Caco-2 (cell line): ENCODE measurements at regions not wholly inside any gene's neighbourhood (a gene's known extent, or its start where the extent isn't known, plus 50 kb on each side); places are given as distances from the start of the nearest gene placed in this dataset.
"Not testable (repeated sequence)": the region's sequence is repeated elsewhere in the genome, so short reads cannot be mapped to it uniquely, and the experiment has no call there.

Source experiments
- BruUV-seq: library from RNA; stranded (reverse); fragments of 400-500 nt; replicated peaks from 2 replicates; lab custom pipeline; 2021; lab: Mats Ljungman, UMichigan
- CTCF ChIA-PET: fragments of 300-600 bp; sonication (Branson Sonifier 250); formaldehyde crosslinking; loops from one replicate; lab custom pipeline; 2022; ENCODE audit warnings: antibody characterized with exemption; lab: Charles Lee
- POLR2A ChIA-PET: fragments of 300-600 bp; sonication (Branson Sonifier 250); formaldehyde crosslinking; loops from one replicate; lab custom pipeline; 2022; ENCODE audit warnings: antibody characterized with exemption; lab: Charles Lee
- DNase-seq, 2 experiments: peaks; one replicate each; pipeline versions ENCODE4 v3.0.0 to v3.0.0-alpha.2; 2020 to 2022
- H3K27me3 ChIP-seq: replicated peaks from 2 replicates; pipeline ENCODE4 v1.6.0; 2011; ENCODE audit warnings: low read length; ENCODE audit not compliant: control insufficient read depth, insufficient read depth
- H3K36me3 ChIP-seq: 2 replicates; pipeline ENCODE4 v1.5.1; 2011; ENCODE audit warnings: low read length; ENCODE audit not compliant: control insufficient read depth, insufficient read depth
- H3K4me1 ChIP-seq: fragments of 250-450 bp; sonication (Bioruptor Pico); 2 replicates; pipeline ENCODE4 v1.5.1; 2020; ENCODE audit warnings: mild to moderate bottlenecking
- H3K4me3 ChIP-seq: 2 replicates; pipeline ENCODE4 v1.5.1; 2011; ENCODE audit warnings: low read depth, mild to moderate bottlenecking, control low read depth, low read length
- H3K9me3 ChIP-seq: fragments of 250-450 bp; sonication (Bioruptor Pico); 2 replicates; pipeline ENCODE4 v1.5.1; 2020; ENCODE audit warnings: mild to moderate bottlenecking, moderate library complexity
- H3K27ac Mint-ChIP-seq: one replicate; pipeline ENCODE4 v1.8.0; 2022; ENCODE audit warnings: mixed read lengths; ENCODE audit not compliant: unreplicated experiment
- H3K27me3 Mint-ChIP-seq: one replicate; pipeline ENCODE4 v1.8.0; 2022; ENCODE audit warnings: mixed read lengths; ENCODE audit not compliant: insufficient read depth, unreplicated experiment
- H3K36me3 Mint-ChIP-seq: one replicate; pipeline ENCODE4 v1.8.0; 2022; ENCODE audit warnings: mild to moderate bottlenecking, mixed read lengths; ENCODE audit not compliant: insufficient read depth, unreplicated experiment
- H3K4me1 Mint-ChIP-seq: one replicate; pipeline ENCODE4 v1.8.0; 2022; ENCODE audit warnings: low read depth, mixed read lengths; ENCODE audit not compliant: unreplicated experiment
- H3K4me3 Mint-ChIP-seq: one replicate; pipeline ENCODE4 v1.8.0; 2022; ENCODE audit warnings: mild to moderate bottlenecking, moderate library complexity, mixed read lengths; ENCODE audit not compliant: unreplicated experiment
- H3K9me3 Mint-ChIP-seq: one replicate; pipeline ENCODE4 v1.8.0; 2022; ENCODE audit warnings: mixed read lengths; ENCODE audit not compliant: unreplicated experiment
- intact Hi-C: fragments of 100-400 bp; cut with micrococcal nuclease; formaldehyde crosslinking; loops from one replicate; pipeline ENCODE4 v1.10.0; 2022; ENCODE audit not compliant: unreplicated experiment
- TF ChIP-seq, protein P1 (sequence below), 2 experiments: fragments of 200-600 bp in 1 of 2; IDR thresholded peaks; 1 replicate in 1 of 2; 2 replicates in 1 of 2; pipeline versions ENCODE4 v1.5.1 to v1.8.0; 2011 to 2022; ENCODE audit warnings: antibody characterized with exemption in 1 of 2, control low read depth in 1 of 2, inconsistent platforms in 1 of 2, low read depth in 1 of 2, low read length in 1 of 2, mild to moderate bottlenecking in 1 of 2, moderate library complexity in 1 of 2; ENCODE audit not compliant: insufficient read depth in 1 of 2, severe bottlenecking in 1 of 2, unreplicated experiment in 1 of 2

DNA sequence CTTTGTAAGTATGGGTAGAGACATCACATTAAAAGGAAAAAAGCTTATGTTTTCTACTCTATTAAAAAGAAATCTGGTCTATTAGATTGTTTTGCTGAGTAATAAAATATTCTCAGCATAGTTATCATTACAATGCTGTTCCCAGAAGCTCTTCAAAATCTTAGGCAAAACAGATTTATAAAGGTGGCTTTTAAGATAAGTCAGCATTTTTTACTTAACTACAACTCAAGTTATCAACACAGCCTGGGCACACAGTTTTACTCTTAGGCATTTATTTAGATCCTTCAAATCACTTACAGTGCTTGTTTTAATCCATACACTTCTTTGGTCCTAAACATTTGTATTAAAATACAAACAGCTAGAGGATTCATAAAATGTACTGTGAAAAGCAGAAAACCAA lies 534.8 kb upstream of the NCAM2 start:
- no peak for DNase-seq
- Mint-ChIP-seq H3K4me3 (no peak overlapping the region), H3K4me1 (no peaks in the 10 kb centered on the region), H3K27ac (no peak overlapping the region), H3K27me3 (no peaks in the 10 kb centered on the region), H3K9me3 (peaks cover 8% of the 10 kb centered on the region), H3K36me3 (no peaks in the 10 kb centered on the region)
- H3K4me1 ChIP-seq = no peaks in the 10 kb centered on the region
- H3K4me3 ChIP-seq = no peak overlapping the region
- ChIA-PET CTCF (no interaction called here), POLR2A (no interaction called here)
- H3K36me3 ChIP-seq = no peaks in the 10 kb centered on the region
- BruUV-seq = no TSS peak
- TF ChIP-seq, protein P1, sequence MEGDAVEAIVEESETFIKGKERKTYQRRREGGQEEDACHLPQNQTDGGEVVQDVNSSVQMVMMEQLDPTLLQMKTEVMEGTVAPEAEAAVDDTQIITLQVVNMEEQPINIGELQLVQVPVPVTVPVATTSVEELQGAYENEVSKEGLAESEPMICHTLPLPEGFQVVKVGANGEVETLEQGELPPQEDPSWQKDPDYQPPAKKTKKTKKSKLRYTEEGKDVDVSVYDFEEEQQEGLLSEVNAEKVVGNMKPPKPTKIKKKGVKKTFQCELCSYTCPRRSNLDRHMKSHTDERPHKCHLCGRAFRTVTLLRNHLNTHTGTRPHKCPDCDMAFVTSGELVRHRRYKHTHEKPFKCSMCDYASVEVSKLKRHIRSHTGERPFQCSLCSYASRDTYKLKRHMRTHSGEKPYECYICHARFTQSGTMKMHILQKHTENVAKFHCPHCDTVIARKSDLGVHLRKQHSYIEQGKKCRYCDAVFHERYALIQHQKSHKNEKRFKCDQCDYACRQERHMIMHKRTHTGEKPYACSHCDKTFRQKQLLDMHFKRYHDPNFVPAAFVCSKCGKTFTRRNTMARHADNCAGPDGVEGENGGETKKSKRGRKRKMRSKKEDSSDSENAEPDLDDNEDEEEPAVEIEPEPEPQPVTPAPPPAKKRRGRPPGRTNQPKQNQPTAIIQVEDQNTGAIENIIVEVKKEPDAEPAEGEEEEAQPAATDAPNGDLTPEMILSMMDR (IDR thresholded peaks at IDR 0.05; ENCODE audit: insufficient read depth in 1 of 2, low read depth in 1 of 2, low read length in 1 of 2, severe bottlenecking in 1 of 2, unreplicated experiment in 1 of 2) = no peak
- intact Hi-C loops = no loop called here
- no peaks in the 10 kb centered on the region for H3K27me3 ChIP-seq
- H3K9me3 ChIP-seq = no peaks in the 10 kb centered on the region

DNA sequence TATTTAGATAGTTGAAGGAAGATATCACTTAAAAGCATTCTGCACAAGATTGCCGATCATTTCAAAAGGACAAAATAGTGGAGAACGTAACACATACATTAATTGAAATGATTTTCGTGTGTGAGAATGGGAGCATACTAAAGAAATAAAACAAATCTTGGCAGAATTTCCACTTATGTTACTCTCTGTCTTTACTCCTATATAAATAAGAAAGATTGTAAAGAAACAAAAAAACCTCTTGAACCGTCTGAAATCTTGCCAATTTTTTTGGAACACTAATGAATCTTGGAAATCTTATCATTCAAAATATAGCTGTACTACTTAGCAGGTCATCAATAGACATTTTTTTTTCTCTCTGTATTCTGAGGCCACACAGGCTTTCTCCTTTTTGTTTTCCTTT lies 528.8 kb upstream of the NCAM2 start:
- CTCF ChIA-PET = no interaction called here

DNA sequence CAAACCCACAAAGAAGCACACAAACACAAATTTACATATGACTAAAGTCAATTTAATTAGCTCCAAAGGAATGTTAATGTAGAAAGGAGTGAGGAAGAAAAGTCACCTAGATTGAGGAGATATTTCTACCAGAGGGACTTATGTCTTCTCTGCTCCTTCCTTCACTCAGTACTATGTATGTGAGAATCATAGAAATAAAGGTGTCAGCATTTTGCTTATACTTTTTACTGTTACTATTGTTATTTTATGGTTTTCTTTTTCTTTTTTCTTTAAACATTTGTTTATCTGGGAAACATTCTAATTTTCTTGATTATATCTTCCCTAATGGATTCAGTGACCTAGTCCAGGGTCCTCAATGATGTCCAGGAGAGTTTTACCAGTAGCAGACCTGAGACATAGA lies 511.9 kb upstream of the NCAM2 start:
- Histone ChIP-seq H3K4me3 (no peak overlapping the region), H3K36me3 (no peaks in the 10 kb centered on the region), H3K4me1 (no peaks in the 10 kb centered on the region), H3K27me3 (no peaks in the 10 kb centered on the region), H3K9me3 (no peaks in the 10 kb centered on the region)
- DNase-seq = no peak
- TF ChIP-seq, protein P1 (IDR thresholded peaks at IDR 0.05; ENCODE audit: insufficient read depth in 1 of 2, low read depth in 1 of 2, low read length in 1 of 2, severe bottlenecking in 1 of 2, unreplicated experiment in 1 of 2) = no peak
- Mint-ChIP-seq H3K9me3 (no peaks in the 10 kb centered on the region), H3K27me3 (no peaks in the 10 kb centered on the region), H3K4me1 (no peaks in the 10 kb centered on the region), H3K4me3 (no peak overlapping the region), H3K36me3 (no peaks in the 10 kb centered on the region), H3K27ac (no peak overlapping the region)
- ChIA-PET CTCF (no interaction called here), POLR2A (no interaction called here)
- BruUV-seq = no TSS peak
- intact Hi-C loops = no loop called here

More for the DNA sequence above, 528.8 kb upstream of the NCAM2 start:
- Mint-ChIP-seq H3K36me3 (no peaks in the 10 kb centered on the region), H3K4me3 (no peak overlapping the region), H3K9me3 (no peaks in the 10 kb centered on the region), H3K27ac (no peak overlapping the region), H3K4me1 (no peaks in the 10 kb centered on the region), H3K27me3 (no peaks in the 10 kb centered on the region)
- DNase-seq = no peak
- BruUV-seq = no TSS peak
- POLR2A ChIA-PET = no interaction called here
- Histone ChIP-seq H3K36me3 (no peaks in the 10 kb centered on the region), H3K9me3 (no peaks in the 10 kb centered on the region), H3K4me3 (no peak overlapping the region), H3K4me1 (no peaks in the 10 kb centered on the region), H3K27me3 (no peaks in the 10 kb centered on the region)
- intact Hi-C loops = no loop called here
- TF ChIP-seq, protein P1 (IDR thresholded peaks at IDR 0.05; ENCODE audit: insufficient read depth in 1 of 2, low read depth in 1 of 2, low read length in 1 of 2, severe bottlenecking in 1 of 2, unreplicated experiment in 1 of 2) = no peak

DNA sequence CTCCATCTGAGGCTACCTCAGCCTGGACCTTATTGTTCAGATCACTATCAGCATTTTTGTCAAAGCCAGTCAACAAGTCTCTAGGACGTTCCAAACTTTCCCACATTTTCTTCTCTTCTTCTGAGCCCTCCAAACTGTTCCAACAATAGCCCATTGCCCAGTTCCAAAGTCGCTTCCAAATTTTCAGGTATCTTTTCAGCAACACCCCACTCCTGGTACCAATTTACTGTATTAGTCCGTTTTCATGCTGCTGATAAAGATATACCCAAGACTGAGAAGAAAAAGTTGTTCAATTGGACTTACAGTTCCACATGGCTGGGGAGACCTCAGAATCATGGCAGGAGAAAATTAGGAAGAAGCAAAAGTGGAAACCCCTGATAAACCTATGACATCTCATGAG lies 495.3 kb upstream of the NCAM2 start:
- H3K9me3 ChIP-seq, H3K4me3 ChIP-seq, H3K4me3 Mint-ChIP-seq, DNase-seq, H3K27ac Mint-ChIP-seq, intact Hi-C loops, H3K4me1 ChIP-seq, CTCF ChIA-PET, H3K27me3 ChIP-seq, H3K36me3 Mint-ChIP-seq, H3K36me3 ChIP-seq, H3K27me3 Mint-ChIP-seq, POLR2A ChIA-PET, H3K4me1 Mint-ChIP-seq, BruUV-seq: not testable (repeated sequence)
- peaks cover 27% of the 10 kb centered on the region for H3K9me3 Mint-ChIP-seq
